SK-N-SH treated with all-trans-retinoic acid at 6 μM for 48 hours (cell line): ENCODE measurements at regions not wholly inside any gene's neighbourhood (a gene's known extent, or its start where the extent isn't known, plus 50 kb on each side); places are given as distances from the start of the nearest gene placed in this dataset.

ENCODE experiments used
- ARNTL ChIP-seq: fragments of 450-650 bp; formaldehyde crosslinking; IDR thresholded peaks from 2 replicates; pipeline ENCODE4 v1.5.0; 2020; ENCODE audit warnings: low read depth, mild to moderate bottlenecking, moderate library complexity, borderline replicate concordance
- BACH2 ChIP-seq: fragments of 250-450 bp; sonication (Bioruptor Pico); IDR thresholded peaks from 2 replicates; pipeline ENCODE4 v1.9.0; 2021; ENCODE audit warnings: mild to moderate bottlenecking, borderline replicate concordance
- CREB5 ChIP-seq: fragments of 250-450 bp; sonication (Bioruptor Pico); IDR thresholded peaks from 2 replicates; pipeline ENCODE4 v1.5.1; 2020; ENCODE audit warnings: low read depth, mild to moderate bottlenecking, moderate library complexity
- ISL1 ChIP-seq: fragments of 250-450 bp; sonication (Bioruptor Pico); IDR thresholded peaks from 2 replicates; pipeline ENCODE4 v2.1.2; 2022; ENCODE audit warnings: mild to moderate bottlenecking, moderate library complexity
- POU6F1 ChIP-seq: fragments of 250-450 bp; sonication (Bioruptor Pico); IDR thresholded peaks from 2 replicates; pipeline ENCODE4 v1.8.0; 2021; ENCODE audit warnings: low read depth, mild to moderate bottlenecking, moderate library complexity, borderline replicate concordance
- SNAI2 ChIP-seq: fragments of 250-450 bp; sonication (Bioruptor Pico); IDR thresholded peaks from 2 replicates; pipeline ENCODE4 v1.5.0; 2020; ENCODE audit warnings: mild to moderate bottlenecking, moderate library complexity
- ZNF8 ChIP-seq: fragments of 450-650 bp; formaldehyde crosslinking; IDR thresholded peaks from 2 replicates; pipeline ENCODE4 v1.5.0; 2020; ENCODE audit warnings: mild to moderate bottlenecking, moderate library complexity

- TF ChIP-seq SNAI2 (CRISPR knock-in tag) (no peak), BACH2 (CRISPR knock-in tag) (no peak), ZNF8 (CRISPR knock-in tag) (no peak), ISL1 (CRISPR knock-in tag) (no peak), ARNTL (CRISPR knock-in tag) (no peak), CREB5 (CRISPR knock-in tag) (no peak), POU6F1 (CRISPR knock-in tag) (no peak)
Measured at GRCh38 chr19:34051255-34051654, 121.0 kb upstream of the LSM14A start.
